Retina (tissue), 1 donor: ENCODE measurements at regions not wholly inside any gene's neighbourhood (a gene's known extent, or its start where the extent isn't known, plus 50 kb on each side); places are given as distances from the start of the nearest gene placed in this dataset.
"Not testable (repeated sequence)": the region's sequence is repeated elsewhere in the genome, so short reads cannot be mapped to it uniquely, and the experiment has no call there.

Experiments
- DNase-seq: peaks from one replicate; pipeline ENCODE4 v3.0.0-alpha.2; 2016

DNA sequence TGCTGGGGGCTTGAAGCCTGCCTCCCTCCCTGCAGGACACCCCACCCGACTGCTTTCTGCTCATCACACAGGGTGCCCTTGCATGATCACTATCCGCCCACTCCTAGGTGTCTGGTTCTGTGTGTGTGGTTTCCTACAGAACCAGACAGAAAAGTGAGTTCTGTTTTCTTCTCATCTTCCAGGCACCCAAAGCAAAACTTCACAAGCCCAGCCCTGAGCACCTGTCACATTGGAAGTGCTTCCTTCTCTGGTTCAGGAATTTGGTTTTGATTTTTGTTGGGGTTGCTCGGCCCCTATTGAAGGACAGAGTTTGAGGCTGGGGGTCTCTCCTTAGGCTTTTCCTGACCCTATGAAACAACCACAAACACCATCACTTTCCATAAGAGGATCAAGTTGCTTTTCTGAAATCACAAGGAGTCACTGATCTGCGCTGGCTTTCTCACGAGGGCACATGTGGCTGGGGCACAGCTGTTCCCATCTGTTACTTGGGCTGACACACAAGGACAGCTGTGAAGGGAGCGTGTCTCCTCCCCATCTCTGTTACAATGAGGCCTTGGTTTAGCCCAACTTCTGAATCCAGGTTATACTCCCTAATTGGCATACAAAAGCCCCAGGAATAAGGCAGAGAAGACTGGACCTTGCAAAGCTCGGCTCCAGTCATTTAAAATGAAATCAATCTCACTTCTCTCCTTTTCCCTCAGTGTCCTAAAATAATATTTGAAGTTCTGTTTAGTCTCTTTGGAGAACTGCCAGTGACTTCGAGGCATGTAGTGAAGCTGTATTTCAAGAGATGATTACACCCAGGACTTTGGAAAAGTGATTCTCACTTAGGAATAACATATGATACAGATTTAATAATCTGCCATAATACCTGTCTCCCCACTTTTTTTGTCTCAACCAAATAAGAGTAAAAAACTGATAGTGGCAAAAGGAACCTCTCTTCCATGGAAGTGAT, 213.1 kb upstream of the GAS1 start:
- no peak for DNase-seq

DNA sequence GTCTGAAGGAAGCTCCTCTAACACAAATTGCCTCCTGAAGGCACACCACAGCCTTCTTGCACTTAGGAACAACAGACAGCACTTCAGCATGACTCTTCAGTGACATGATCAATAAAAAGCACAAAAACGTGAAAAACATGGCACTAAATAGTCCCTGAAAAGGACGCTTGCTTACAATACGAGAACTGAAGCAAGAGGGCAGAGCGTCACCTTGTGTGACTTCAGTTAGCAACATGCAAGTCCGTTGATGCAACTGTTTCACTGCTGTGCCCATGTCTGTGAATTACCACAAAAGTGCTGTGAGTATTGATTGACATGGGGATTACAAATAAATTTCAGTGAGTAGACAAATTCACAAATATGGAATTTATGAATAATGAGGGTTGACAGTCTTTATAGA, 219.9 kb upstream of the GAS1 start:
- DNase-seq: no peak

DNA sequence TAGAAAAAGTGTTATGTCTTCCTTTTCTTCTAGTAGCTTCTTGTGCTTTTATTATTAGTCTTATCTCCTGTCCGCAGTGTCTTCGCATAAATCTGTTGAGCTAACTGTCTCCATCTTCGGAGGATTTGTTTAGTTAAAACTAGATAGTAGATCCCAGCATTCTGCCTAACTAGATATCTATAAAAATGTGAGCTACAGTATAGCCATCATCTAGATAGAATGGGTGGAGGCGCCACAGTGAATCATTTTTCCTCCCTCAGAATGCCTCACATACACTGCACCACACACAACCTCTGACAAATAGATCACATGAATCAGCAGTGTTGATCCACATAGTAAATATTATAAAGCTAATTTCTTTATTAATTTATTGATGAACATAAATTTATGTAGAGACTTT, 220.3 kb upstream of the GAS1 start:
- DNase-seq: no peak

DNA sequence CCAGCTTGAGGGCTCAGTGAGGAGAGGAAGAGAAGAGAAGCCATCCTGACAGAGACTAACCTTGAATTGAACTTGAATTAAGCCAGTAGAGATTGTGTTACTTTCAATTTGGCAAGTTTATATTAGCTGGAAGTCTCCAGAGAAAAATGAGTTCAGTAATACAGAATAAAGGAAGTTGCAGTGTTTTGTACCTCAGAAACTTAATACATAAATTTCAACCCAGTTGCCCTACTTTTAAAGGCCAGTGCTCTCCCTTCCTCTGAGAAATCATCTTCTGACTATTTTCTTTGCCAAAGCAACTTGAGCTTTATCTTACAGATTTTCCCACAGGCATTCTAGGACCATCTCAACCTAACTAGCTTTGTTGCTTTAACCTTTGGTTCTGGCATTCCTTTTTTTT, 231.0 kb upstream of the GAS1 start:
- no peak for DNase-seq

DNA sequence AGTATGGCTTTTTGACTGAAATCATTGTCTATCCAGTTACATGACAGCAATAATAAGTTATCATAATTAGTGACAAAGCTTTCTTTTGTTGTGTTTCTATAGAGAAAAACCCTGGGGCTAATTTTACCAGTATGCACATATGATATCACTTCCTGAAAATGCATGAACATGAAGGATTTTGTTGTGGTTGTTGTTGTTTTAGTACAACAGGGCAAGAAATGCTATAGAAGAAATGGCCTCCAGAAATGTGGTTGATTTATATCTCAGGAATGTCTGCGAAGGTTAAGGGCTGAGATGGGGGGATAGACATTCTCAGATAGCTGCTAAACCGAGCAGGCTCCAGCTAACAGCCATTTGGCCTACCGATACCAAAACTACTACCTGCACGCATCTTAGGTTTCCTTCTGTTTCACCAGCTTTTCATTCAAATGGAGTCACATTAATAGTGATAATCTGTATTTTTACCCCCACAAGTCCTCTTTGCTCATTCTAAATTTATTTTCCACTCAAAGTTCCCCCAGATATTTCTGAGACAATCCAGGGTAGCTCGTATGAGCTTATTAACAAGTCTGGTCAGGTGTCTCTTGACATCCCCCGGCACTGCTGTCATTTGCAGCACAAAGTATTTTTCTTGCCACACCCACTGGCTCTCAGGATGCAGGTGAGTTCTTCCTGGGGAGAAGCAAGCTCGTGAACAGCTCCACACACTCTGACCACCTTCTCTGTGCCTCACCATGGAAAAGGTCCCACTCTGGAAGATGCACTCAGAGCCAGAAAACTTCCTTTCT, 232.4 kb upstream of the GAS1 start:
- DNase-seq: no peak

DNA sequence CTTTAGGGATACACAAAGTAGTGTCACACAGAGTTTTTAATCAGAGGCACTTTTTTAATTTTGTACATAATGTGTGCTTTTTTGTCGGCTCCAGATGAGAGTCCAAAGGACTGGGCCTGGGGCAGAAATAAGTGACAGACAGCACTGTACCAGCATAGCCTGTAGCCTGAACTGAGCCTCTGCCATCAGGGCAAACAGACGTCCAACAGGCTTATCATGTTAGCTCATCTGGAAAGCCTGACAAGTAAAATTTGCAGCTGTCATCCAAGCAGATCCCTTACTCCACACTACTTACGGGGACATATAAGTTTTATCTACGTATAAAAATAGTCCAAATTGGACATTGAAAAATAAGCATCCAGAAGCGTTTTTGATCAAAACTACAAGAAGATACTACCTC, 233.1 kb upstream of the GAS1 start:
- DNase-seq: no peak

DNA sequence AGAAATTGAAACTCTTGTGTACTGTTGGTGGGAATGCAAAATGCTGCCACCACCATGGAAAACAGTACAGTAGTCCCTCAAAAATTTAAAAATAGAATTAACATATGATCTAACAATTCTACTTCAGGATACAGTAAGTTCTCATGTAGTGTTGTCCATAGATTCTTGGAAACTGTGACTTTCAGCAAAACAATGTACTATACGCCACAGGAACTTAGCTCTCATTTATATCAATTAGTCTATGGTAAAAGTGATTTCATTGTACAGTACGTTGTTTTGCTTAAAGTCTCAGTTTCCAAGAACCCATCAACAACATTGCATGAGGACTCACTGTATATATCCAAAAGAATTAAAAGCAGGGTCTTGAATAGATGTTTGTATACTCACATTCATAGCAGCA, 233.5 kb upstream of the GAS1 start:
- no peak for DNase-seq

DNA sequence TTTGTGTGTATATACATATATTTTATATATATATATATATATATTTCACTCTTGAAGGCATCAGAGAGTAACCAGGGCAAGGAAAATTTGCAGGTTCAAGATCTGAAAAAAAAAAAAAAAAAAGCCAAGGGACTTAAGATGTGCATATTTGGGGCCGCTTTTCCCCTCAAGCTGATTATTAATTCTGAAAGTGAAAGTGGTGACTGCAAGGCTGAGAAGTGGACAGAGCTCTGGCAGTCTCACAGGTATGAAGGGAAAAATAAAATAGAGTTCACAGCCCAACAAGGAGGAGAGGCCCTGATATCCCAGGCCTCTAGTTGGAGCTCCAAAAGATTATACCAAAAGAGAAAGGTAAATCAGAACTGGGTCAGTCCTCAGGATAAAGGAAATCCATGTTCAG, 234.4 kb upstream of the GAS1 start:
- DNase-seq: no peak

DNA sequence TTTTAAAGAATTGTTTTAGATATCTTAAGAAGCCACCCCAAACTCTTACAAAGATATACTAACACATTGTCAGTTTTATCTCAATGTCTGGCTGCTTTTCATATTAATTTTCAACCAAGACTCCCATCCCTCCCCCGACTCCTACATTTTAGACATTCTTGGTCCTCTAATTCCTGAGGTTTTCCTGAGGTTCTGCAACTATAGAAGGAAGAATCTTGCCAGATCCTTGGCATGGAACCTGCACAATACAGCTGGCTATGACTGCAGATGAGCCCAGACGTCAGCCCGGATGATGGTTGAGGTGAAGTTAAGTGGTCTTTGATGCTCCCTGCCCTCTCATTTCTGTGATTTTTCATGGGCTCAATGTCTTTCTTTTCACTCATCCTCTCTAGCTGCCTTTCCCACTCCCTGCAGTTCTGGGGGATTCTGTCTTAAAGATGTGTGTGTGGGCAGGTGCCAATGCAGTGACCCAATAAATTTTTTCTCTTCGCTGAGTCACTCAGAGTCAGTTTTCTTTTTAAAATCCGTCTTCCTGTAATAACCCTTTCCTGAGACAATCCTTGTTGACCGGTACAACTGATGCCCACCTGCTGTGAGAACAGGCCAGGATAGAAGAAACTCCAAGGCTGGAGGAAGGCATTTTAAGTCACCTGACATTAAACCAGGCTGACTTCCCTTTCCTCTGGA, 237.8 kb upstream of the GAS1 start:
- no peak for DNase-seq

DNA sequence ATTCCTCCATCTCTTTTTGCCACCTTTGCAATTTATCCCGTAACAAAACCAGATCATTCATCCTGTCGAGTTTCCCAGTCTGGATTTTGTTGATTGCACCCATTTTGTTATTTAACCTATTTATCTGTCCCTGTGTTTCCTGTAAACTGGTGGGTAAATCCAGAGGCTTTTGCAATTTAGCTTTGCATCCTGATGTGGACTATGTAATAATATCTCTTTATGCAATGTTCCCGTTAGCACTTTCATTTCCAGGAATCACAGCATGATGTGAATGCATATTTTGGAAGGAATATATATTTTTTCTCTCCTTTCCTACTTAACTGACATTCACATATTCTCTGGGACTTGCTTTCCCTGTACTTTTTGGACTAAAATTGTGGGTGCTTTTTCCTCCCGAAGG, 240.3 kb upstream of the GAS1 start:
- DNase-seq: no peak

DNA sequence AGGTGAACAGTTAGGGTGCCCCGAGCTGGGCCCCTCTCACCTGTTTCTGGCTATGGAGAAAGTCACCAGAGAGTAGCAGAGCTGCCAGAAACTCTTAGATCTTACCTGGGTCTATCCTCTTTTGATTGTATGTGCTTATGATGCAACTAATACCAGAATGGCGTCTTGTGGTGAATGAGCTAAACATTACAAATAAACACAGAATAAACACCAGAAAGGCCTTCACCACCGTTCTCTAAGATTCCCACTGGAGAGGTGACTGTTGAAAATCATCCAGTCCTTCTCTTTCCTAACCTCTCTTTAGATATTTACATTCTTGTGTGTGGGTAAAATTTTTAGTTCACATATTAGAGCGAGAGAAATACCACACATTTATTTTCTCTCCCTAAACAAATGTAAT, 241.7 kb upstream of the GAS1 start:
- no peak for DNase-seq

DNA sequence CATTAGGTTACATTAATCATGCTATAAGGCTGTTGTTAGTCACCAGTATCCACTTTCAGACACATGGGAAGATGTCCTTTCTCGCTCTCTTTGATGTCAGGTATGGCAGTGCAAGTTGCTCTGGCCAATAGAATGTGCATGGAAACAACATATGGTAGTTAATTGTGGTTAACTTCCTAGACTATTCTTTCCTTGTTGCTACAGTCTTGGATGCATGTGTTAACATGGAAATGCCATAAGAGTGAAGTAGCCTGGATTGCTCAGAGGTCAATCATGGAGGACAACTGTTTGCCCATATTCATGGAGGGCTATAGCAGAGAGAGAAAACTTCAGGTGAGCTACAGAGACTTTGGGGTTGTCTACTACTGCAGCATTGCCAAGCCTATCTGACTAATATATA, 245.8 kb upstream of the GAS1 start:
- no peak for DNase-seq

DNA sequence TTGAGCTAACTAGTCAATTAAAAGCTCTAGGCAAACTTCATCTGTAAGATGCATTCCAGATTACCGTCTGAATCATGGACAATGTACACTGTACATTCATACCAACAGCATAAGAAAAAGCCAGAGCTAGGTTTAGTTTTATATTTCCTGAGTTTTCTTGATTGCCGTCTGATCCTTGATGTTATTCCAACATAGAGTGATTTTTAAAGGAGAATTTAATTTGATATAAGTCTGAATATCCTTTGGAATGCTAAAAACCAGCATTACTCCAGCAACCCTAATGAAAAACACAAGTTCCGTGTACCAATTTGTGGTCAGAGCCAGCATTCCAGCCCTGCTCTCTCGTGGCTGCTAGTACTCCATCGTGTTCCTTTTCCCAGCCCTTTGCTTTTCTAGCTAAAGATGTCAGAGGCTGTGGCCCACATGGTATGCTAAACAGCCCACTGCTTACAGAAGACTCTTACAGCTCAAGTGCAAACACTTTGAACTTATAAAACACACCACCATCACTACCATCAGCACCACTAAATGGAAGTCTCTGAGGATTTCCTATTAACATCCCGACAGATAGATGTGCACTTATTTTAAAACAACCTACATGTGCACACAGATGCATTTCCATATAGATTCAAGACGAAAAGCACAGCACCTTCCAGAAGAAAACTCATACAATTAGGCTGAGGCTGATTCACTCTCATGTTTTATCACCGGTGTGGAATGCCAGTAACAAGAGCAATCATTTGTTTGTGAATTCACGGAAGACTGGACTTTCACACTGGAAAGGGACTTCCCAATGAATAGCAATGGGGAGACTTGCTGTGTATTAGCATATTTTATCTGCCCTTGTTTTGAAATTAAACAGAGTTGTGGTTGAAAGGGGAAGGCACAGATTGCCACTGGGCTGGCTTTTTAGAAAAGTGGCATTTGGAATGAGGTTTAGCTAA, 246.9 kb upstream of the GAS1 start:
- DNase-seq: peak; percentile 17

DNA sequence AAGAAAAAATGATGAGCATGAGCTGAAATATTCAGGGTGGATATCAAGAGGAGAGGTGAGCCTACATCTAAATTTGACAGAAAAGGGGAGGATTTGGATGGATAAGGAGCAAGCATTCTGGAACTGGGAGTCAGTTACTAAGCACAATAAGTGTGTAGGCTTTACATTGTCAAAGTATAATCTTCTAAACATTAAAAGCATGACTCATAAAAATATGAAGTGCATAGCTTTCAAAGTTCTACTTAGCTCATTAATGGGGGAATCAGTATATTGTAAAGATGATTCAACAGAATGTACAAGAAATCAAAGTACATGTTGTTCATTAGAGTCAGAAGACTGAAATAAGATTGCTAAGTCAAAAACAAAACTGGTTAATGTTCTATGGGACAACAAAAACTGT, 248.0 kb upstream of the GAS1 start:
- DNase-seq: no peak

DNA sequence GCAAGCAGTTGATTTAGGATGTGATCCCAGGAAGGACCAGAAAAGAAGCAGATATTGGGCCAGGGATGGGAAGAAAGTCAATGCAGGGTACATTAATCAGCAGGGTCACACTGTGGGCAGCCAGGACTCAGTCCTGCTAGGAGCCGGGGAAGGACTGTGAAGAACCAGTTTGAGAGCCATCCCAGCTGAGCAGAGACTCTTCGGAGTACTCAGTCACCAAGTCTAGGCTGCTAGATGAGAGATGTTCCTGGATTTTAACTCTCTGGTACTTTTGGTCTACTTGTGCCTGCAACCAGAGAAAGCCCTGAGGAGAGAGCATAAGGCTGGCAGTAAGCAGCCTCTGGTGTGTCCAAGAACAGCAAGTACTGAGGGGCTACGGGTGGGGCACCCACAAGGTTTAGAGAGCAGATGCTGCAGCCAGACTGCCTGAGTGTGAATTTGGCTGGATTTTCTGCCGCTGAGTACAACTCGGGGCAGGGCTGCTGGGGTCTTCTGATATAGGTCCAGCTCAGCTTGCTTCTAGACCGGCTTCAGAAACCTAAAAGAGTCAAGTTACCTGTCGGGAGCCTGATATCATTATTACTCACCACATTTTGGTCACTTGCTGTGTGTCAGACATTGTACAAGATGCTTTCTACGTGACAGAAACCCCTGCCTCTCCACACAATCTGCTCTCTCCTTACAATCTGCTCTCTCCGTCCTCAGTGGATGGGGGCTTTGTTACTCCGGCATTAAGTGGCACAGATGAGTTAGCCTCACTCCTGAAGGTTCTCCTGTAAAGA, 250.2 kb upstream of the GAS1 start:
- DNase-seq: no peak

DNA sequence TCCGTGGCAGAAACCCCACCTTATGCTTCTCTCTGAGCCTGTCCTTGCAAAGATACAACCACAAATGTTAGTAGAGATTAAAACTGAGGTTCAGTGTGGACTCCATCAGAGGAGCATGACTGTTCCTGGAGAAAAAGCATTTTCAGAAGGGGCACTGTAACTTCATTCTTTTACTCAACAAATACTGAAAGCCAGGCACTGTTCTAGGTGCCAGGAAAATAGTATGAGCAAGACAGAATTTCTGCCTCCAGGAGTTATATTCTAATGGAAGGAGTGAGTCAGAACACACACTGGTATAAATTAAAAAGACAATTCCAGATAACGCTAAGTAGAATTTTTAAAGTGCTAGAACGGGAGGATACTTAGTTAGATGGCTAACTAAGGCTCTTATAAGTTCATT, 251.4 kb upstream of the GAS1 start:
- no peak for DNase-seq

DNA sequence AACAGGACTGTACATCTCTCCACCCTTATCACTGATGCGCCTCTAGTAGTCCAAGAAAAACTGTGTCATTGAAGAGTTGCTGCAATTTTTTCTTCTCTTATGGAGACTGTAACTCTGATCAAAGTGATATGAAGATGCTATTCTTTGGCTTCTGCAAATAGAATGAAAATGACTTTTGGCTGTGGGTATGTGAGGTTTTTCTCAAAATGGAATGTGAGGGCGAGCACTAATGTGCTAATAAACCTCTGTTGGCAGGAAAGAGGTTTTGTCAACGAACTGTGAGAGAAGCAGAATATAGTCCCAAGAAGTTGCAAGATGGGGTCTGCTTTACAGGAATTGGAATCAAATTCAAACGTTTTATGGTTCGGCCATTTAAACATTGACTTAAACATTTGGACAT, 252.0 kb upstream of the GAS1 start:
- no peak for DNase-seq

DNA sequence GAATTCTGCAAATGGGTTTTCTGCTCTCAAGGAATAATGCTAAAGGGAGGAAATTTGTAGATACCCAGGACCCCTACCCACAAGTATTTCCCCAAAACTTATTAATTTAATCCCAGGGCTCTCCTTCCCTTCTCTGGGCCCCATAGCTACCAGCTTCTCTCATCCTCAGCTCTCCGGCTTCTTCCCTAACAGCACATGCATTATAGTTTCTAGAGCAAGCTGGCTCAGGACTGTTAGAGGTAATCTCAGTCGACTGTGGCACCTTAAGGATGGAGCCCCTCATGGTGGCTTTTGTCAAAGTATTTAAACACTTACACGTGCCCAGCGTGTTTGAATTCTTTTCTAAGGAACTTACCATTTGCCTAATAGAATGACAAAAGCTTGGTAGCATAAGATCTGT, 252.5 kb upstream of the GAS1 start:
- no peak for DNase-seq

DNA sequence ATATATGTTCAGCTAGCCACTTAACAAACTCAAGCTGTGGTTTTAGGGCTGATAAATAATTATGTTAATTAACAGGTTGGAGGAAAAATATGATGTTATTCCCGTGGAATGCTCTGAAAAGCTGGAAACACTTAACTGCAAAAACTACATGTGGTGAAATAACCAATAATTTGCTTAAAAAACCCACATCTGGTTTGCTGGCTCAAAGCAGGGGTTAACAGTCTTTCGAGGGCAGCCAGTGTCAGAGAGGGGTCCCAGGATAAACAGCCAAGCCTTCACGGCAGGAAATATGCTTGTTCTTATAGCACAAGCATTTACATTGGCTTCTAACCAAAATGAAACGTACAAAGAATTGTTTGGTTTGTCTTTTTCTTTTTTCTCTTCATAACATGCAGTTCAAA, 254.0 kb upstream of the GAS1 start:
- DNase-seq: no peak

DNA sequence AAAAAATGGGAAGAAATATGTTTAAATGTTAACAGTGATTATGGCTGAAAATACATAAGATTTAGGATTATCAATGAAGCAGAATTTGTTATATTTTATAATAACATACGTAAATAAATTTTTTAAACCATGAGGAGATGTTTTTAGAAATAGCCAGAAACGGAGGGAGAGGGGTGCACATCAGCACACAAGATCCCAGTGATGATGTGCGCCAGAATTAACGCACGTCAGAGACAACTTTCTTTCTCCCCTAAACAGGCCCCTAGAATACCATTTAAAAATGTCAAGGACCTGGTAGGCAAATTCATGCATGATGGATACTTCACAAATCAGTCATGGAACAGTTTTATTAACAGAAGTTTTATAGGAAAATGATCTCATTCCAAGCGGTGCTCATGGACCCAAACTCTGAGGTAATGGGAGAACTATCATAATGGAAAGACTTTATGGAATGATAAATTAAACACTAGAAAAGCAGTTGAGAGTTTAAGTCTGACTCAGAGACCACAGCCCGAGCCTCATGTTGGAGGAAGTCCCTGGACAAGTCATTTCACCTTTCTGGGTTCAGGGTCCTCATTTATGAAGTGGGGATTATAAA, 258.9 kb upstream of the GAS1 start:
- DNase-seq: no peak

DNA sequence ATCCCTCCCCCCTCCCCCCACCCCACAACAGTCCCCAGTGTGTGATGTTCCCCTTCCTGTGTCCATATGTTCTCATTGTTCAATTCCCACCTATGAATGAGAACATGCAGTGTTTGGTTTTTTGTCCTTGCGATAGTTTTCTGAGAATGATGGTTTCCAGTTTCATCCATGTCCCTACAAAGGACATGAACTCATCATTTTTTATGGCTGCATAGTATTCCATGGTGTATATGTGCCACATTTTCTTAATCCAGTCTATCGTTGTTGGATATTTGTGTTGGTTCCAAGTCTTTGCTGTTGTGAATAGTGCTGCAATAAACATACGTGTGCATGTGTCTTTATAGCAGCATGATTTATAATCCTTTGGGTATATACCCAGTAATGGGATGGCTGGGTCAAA, 263.4 kb upstream of the GAS1 start:
- DNase-seq: not testable (repeated sequence)
